SU-DHL-6 (cell line): ENCODE measurements at regions not wholly inside any gene's neighbourhood (a gene's known extent, or its start where the extent isn't known, plus 50 kb on each side); places are given as distances from the start of the nearest gene placed in this dataset.

ENCODE experiments used
- EZH2phosphoT487 ChIP-seq: fragments of 200-600 bp; sonication (generic), shearing (Covaris generic); conservative IDR thresholded peaks from 2 replicates; pipeline ENCODE4 v1.6.1; 2018; ENCODE audit warnings: mild to moderate bottlenecking, antibody characterized with exemption, low read length, moderate library complexity, mixed read lengths
- TF ChIP-seq, protein P1 (sequence below): fragments of 200-600 bp; sonication (generic); IDR thresholded peaks from one replicate; pipeline ENCODE4 v1.5.1; 2017; ENCODE audit warnings: antibody characterized with exemption, mild to moderate bottlenecking, low read length, moderate library complexity; ENCODE audit not compliant: insufficient read depth, poor library complexity, severe bottlenecking

DNA sequence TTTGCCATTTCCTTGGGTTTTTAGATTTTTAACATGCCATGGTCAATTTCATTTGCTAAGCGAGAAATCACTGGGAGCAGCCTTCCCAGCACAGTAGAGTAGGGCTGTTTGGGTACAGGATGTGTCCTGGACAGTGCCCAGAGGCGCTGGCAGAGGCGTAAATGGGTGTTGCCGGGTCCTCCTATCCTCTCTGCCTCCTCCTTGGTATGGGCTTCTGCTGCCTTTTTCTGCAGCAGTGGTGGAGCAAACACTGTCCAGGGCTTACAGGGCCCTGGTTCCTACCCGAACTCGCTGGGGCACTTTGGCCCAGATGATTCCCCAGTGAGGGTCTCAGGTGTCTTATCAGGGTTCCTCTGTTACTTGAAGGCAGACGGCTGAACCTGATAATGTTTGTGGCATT is 298.3 kb downstream of the RPS24 start:
- TF ChIP-seq, protein P1, sequence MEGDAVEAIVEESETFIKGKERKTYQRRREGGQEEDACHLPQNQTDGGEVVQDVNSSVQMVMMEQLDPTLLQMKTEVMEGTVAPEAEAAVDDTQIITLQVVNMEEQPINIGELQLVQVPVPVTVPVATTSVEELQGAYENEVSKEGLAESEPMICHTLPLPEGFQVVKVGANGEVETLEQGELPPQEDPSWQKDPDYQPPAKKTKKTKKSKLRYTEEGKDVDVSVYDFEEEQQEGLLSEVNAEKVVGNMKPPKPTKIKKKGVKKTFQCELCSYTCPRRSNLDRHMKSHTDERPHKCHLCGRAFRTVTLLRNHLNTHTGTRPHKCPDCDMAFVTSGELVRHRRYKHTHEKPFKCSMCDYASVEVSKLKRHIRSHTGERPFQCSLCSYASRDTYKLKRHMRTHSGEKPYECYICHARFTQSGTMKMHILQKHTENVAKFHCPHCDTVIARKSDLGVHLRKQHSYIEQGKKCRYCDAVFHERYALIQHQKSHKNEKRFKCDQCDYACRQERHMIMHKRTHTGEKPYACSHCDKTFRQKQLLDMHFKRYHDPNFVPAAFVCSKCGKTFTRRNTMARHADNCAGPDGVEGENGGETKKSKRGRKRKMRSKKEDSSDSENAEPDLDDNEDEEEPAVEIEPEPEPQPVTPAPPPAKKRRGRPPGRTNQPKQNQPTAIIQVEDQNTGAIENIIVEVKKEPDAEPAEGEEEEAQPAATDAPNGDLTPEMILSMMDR = no peak
- TF ChIP-seq EZH2phosphoT487 = no peak
